ENCODE measurements at regions not wholly inside any gene's neighbourhood (a gene's known extent, or its start where the extent isn't known, plus 50 kb on each side); places are given as distances from the start of the nearest gene placed in this dataset.

DNA sequence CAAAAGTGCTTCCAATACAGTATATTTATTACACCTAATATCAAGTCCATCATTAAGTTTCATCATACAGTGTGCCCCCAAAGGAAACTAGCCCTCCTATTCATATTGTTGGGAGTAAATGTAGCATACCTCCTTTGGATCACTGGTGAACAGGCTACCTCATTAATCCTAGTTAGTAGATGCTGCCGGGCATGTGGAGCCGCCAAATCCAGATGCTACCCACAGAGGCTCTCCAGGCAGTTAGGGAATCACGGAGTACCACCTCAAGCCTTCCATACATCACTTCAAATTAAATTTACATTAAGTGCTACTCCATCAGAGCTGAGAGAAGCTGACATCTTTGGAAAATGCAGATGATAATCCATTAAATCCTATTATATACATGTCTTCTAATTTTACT is 121.7 kb upstream of the FOXD3 start:
- Histone ChIP-seq H3K36me3 (ENCODE audit: insufficient read depth, low read length) (no peaks in the 10 kb centered on the region), H3F3A (ENCODE audit: low read depth) (no peaks in the 10 kb centered on the region), H3K4me2 (ENCODE audit: low read depth, low read length, poor library complexity, severe bottlenecking) (no peak overlapping the region), H2AFZ (ENCODE audit: low read length) (no peak overlapping the region), H3K4me1 (ENCODE audit: insufficient read depth, low read length, poor library complexity, severe bottlenecking) (no peaks in the 10 kb centered on the region), H3K4me3 (ENCODE audit: low read length, poor library complexity, severe bottlenecking) (no peak overlapping the region), H4K20me1 (ENCODE audit: insufficient read depth, low read length, poor library complexity, severe bottlenecking) (no peaks in the 10 kb centered on the region), H3K9ac (ENCODE audit: low read depth, low read length, poor library complexity, severe bottlenecking) (no peak overlapping the region), H3K27me3 (ENCODE audit: insufficient read depth, low read length, poor library complexity, severe bottlenecking) (peaks cover 13% of the 10 kb centered on the region), H3K79me2 (ENCODE audit: insufficient read depth, low read length) (no peaks in the 10 kb centered on the region), H3K9me2 (replicated peaks; ENCODE audit: low read depth, low read length) (no peaks in the 10 kb centered on the region), H3K9me3 (ENCODE audit: insufficient read depth, low read depth, low read length) (no peaks in the 10 kb centered on the region)
- TF ChIP-seq, protein P1, sequence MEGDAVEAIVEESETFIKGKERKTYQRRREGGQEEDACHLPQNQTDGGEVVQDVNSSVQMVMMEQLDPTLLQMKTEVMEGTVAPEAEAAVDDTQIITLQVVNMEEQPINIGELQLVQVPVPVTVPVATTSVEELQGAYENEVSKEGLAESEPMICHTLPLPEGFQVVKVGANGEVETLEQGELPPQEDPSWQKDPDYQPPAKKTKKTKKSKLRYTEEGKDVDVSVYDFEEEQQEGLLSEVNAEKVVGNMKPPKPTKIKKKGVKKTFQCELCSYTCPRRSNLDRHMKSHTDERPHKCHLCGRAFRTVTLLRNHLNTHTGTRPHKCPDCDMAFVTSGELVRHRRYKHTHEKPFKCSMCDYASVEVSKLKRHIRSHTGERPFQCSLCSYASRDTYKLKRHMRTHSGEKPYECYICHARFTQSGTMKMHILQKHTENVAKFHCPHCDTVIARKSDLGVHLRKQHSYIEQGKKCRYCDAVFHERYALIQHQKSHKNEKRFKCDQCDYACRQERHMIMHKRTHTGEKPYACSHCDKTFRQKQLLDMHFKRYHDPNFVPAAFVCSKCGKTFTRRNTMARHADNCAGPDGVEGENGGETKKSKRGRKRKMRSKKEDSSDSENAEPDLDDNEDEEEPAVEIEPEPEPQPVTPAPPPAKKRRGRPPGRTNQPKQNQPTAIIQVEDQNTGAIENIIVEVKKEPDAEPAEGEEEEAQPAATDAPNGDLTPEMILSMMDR (conservative IDR thresholded peaks at IDR 0.05; ENCODE audit: low read length): no peak
- no peak for TF ChIP-seq EZH2phosphoT487 (IDR thresholded peaks at IDR 0.05; ENCODE audit: borderline replicate concordance)

GRCh38 chr1:63203641-63204040 is 118.7 kb upstream of the FOXD3 start:
- Histone ChIP-seq H4K20me1 (ENCODE audit: insufficient read depth, low read length, poor library complexity, severe bottlenecking) (no peaks in the 10 kb centered on the region), H2AFZ (ENCODE audit: low read length) (no peak overlapping the region), H3K4me2 (ENCODE audit: low read depth, low read length, poor library complexity, severe bottlenecking) (no peak overlapping the region), H3K36me3 (ENCODE audit: insufficient read depth, low read length) (no peaks in the 10 kb centered on the region), H3K4me3 (ENCODE audit: low read length, poor library complexity, severe bottlenecking) (no peak overlapping the region), H3K79me2 (ENCODE audit: insufficient read depth, low read length) (no peaks in the 10 kb centered on the region), H3K27me3 (ENCODE audit: insufficient read depth, low read length, poor library complexity, severe bottlenecking) (peaks cover 13% of the 10 kb centered on the region), H3K9me3 (ENCODE audit: insufficient read depth, low read depth, low read length) (no peaks in the 10 kb centered on the region), H3K4me1 (ENCODE audit: insufficient read depth, low read length, poor library complexity, severe bottlenecking) (no peaks in the 10 kb centered on the region), H3K9ac (ENCODE audit: low read depth, low read length, poor library complexity, severe bottlenecking) (no peak overlapping the region), H3F3A (ENCODE audit: low read depth) (no peaks in the 10 kb centered on the region), H3K9me2 (replicated peaks; ENCODE audit: low read depth, low read length) (no peaks in the 10 kb centered on the region)
- TF ChIP-seq EZH2phosphoT487 (IDR thresholded peaks at IDR 0.05; ENCODE audit: borderline replicate concordance): no peak
- TF ChIP-seq, protein P1 (conservative IDR thresholded peaks at IDR 0.05; ENCODE audit: low read length): no peak

- no peak overlapping the region for H3K9ac ChIP-seq (ENCODE audit: low read depth, low read length, poor library complexity, severe bottlenecking)
- H3K79me2 ChIP-seq (ENCODE audit: insufficient read depth, low read length): no peaks in the 10 kb centered on the region
- no peaks in the 10 kb centered on the region for H3K9me3 ChIP-seq (ENCODE audit: insufficient read depth, low read depth, low read length)
- H3K4me2 ChIP-seq (ENCODE audit: low read depth, low read length, poor library complexity, severe bottlenecking): no peak overlapping the region
- H3K4me1 ChIP-seq (ENCODE audit: insufficient read depth, low read length, poor library complexity, severe bottlenecking): no peaks in the 10 kb centered on the region
- no peak for TF ChIP-seq EZH2phosphoT487 (IDR thresholded peaks at IDR 0.05; ENCODE audit: borderline replicate concordance)
- TF ChIP-seq, protein P1 (conservative IDR thresholded peaks at IDR 0.05; ENCODE audit: low read length): no peak
- H3K27me3 ChIP-seq (ENCODE audit: insufficient read depth, low read length, poor library complexity, severe bottlenecking): peaks cover 8% of the 10 kb centered on the region
- no peak overlapping the region for H2AFZ ChIP-seq (ENCODE audit: low read length)
- no peaks in the 10 kb centered on the region for H3F3A ChIP-seq (ENCODE audit: low read depth)
- H3K36me3 ChIP-seq (ENCODE audit: insufficient read depth, low read length): no peaks in the 10 kb centered on the region
- H4K20me1 ChIP-seq (ENCODE audit: insufficient read depth, low read length, poor library complexity, severe bottlenecking): no peaks in the 10 kb centered on the region
- H3K4me3 ChIP-seq (ENCODE audit: low read length, poor library complexity, severe bottlenecking): no peak overlapping the region
- H3K9me2 ChIP-seq (replicated peaks; ENCODE audit: low read depth, low read length): no peaks in the 10 kb centered on the region
Measured at GRCh38 chr1:63205776-63206175, 116.6 kb upstream of the FOXD3 start.
